ENCODE measurements at regions not wholly inside any gene's neighbourhood (a gene's known extent, or its start where the extent isn't known, plus 50 kb on each side); places are given as distances from the start of the nearest gene placed in this dataset.

GRCh38 chr14:41120402-41120801 is 486.3 kb upstream of the LRFN5 start:
- no peak for TF ChIP-seq CTCF (IDR thresholded peaks at IDR 0.05; ENCODE audit: poor library complexity, severe bottlenecking)
- no peak for TF ChIP-seq REST (IDR thresholded peaks at IDR 0.05; ENCODE audit: borderline replicate concordance)
- TF ChIP-seq TAF1 (IDR thresholded peaks at IDR 0.05; ENCODE audit: low read depth): no peak
- no peak for TF ChIP-seq RAD21 (conservative IDR thresholded peaks at IDR 0.05)

All from neural cell (in vitro differentiated cells).